Hepatocyte (in vitro differentiated cells): ENCODE measurements at regions not wholly inside any gene's neighbourhood (a gene's known extent, or its start where the extent isn't known, plus 50 kb on each side); places are given as distances from the start of the nearest gene placed in this dataset.
"Not testable (repeated sequence)": the region's sequence is repeated elsewhere in the genome, so short reads cannot be mapped to it uniquely, and the experiment has no call there.

Experiments
- CTCF ChIP-seq: fragments of 200-600 bp; sonication (generic); IDR thresholded peaks from 2 replicates; pipeline ENCODE4 v1.5.1; 2016; ENCODE audit warnings: antibody characterized with exemption, mild to moderate bottlenecking; ENCODE audit not compliant: poor library complexity
- EZH2 ChIP-seq: fragments of 200-600 bp; sonication (generic); IDR thresholded peaks from 2 replicates; pipeline ENCODE4 v1.6.1; 2016; ENCODE audit warnings: antibody characterized with exemption, mild to moderate bottlenecking, borderline replicate concordance
- EZH2phosphoT487 ChIP-seq: fragments of 200-600 bp; sonication (generic); IDR thresholded peaks from one replicate; pipeline ENCODE4 v1.6.1; 2018; ENCODE audit warnings: antibody characterized with exemption, mild to moderate bottlenecking, low read depth, moderate library complexity; ENCODE audit not compliant: unreplicated experiment, severe bottlenecking

GRCh38 chr6:144381499-144381898 lies 96.4 kb downstream of the UTRN start:
- not testable (repeated sequence) for TF ChIP-seq CTCF, EZH2phosphoT487, EZH2
